Gastrocnemius medialis (tissue), 4 donors: ENCODE measurements at regions not wholly inside any gene's neighbourhood (a gene's known extent, or its start where the extent isn't known, plus 50 kb on each side); places are given as distances from the start of the nearest gene placed in this dataset.

Experiments used
- ATAC-seq, 2 donors: fragments of 150-250 bp; one replicate each; pipeline ENCODE4 v1.9.1; 2016
- DNase-seq, 2 donors: peaks; one replicate each; pipeline ENCODE4 v3.0.0-alpha.2; 2019
- H3K27ac ChIP-seq, 4 donors: fragments of 200-600 bp; sonication (generic); 1 replicate in 1 of 4; 2 replicates in 3 of 4; pipeline ENCODE4 v1.5.1; 2016 to 2018; ENCODE audit warnings: mild to moderate bottlenecking in 2 of 4, moderate library complexity in 1 of 4
- H3K27me3 ChIP-seq, 3 donors: fragments of 200-600 bp; sonication (generic) in 2 of 3; 1 replicate in 1 of 3; 2 replicates in 2 of 3; pipeline versions ENCODE4 v1.5.1 to v1.6.0; 2016 to 2019; ENCODE audit warnings: mild to moderate bottlenecking in 1 of 3, moderate library complexity in 1 of 3
- H3K36me3 ChIP-seq, 2 donors: fragments of 200-600 bp; sonication (generic) in 1 of 2; one replicate each; pipeline ENCODE4 v1.5.1; 2017 to 2018
- H3K4me1 ChIP-seq, 2 donors: fragments of 200-600 bp; sonication (generic) in 1 of 2; one replicate each; pipeline ENCODE4 v1.5.1; 2016 to 2017; ENCODE audit warnings: mild to moderate bottlenecking in 2 of 2
- H3K4me3 ChIP-seq, 4 donors: fragments of 200-600 bp; sonication (generic) in 3 of 4; 1 replicate in 1 of 4; 2 replicates in 3 of 4; pipeline ENCODE4 v1.5.1; 2016 to 2019; ENCODE audit warnings: mild to moderate bottlenecking in 2 of 4
- H3K9me3 ChIP-seq, 3 donors: fragments of 200-600 bp; sonication (generic) in 2 of 3; 1 replicate in 1 of 3; 2 replicates in 2 of 3; pipeline ENCODE4 v1.5.1; 2016 to 2019
- POLR2A ChIP-seq, 2 donors: fragments of 450-650 bp; IDR thresholded peaks; one replicate each; pipeline ENCODE4 v1.6.1; 2017; ENCODE audit warnings: antibody characterized with exemption in 2 of 2, mild to moderate bottlenecking in 2 of 2, moderate library complexity in 2 of 2
- in situ Hi-C, 4 donors: fragments of 200-750 bp; cut with MboI; loops; one replicate each; pipeline versions ENCODE4 v1.15.0 to v1.8.0; 2017; ENCODE audit warnings: low sequenced_read_pairs in 4 of 4
- intact Hi-C: fragments of 100-400 bp; cut with DNase I; formaldehyde crosslinking; loops from one replicate; pipeline ENCODE4 v1.15.1; 2023; ENCODE audit warnings: low total_unique reads
- TF ChIP-seq, protein P1 (sequence below), 5 experiments: fragments of 450-650 bp in 3 of 5; fragments of 200-600 bp in 2 of 5; sonication (generic) in 2 of 5; IDR thresholded peaks in 4 of 5; conservative IDR thresholded peaks in 1 of 5; 1 replicate in 4 of 5; 2 replicates in 1 of 5; pipeline ENCODE4 v1.5.1; 2016 to 2019; ENCODE audit warnings: antibody characterized with exemption in 5 of 5, mild to moderate bottlenecking in 3 of 5, moderate library complexity in 3 of 5

DNA sequence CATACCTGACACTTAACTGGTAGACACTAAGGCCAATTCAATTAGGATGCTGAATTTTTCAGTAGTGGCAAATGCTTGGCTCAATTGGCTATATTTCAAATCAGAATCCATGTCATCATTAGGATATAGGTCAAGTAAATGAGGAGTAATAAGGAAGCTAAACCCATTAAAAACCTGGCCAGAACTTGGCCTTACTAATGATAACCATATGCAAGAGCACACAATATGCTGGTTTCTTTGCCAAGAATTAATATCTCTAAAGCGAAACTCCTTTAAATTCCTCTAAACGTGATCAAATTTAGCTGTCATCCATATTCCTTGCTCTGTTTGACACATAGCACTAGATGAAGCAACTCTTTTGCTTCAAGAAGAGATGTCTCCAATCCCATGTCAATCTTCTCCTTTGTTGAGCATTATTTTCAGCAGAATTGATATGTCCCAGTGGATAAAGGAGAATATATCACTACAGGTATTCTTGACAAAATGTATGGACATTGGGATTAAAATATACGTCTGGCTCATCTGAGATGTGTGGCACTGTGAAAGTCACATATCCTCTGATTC is 206.1 kb upstream of the ANKRD50 start:
- Histone ChIP-seq H3K4me1 (no peaks in the 10 kb centered on the region), H3K9me3 (no peaks in the 10 kb centered on the region), H3K4me3 (no peak overlapping the region), H3K27me3 (no peaks in the 10 kb centered on the region), H3K36me3 (no peaks in the 10 kb centered on the region), H3K27ac (no peak overlapping the region)
- in situ Hi-C loops (no loop called here), intact Hi-C loops (no loop called here)
- no peak for ATAC-seq
- DNase-seq, result no peak
- TF ChIP-seq POLR2A (IDR thresholded peaks at IDR 0.05), result no peak
- TF ChIP-seq, protein P1, sequence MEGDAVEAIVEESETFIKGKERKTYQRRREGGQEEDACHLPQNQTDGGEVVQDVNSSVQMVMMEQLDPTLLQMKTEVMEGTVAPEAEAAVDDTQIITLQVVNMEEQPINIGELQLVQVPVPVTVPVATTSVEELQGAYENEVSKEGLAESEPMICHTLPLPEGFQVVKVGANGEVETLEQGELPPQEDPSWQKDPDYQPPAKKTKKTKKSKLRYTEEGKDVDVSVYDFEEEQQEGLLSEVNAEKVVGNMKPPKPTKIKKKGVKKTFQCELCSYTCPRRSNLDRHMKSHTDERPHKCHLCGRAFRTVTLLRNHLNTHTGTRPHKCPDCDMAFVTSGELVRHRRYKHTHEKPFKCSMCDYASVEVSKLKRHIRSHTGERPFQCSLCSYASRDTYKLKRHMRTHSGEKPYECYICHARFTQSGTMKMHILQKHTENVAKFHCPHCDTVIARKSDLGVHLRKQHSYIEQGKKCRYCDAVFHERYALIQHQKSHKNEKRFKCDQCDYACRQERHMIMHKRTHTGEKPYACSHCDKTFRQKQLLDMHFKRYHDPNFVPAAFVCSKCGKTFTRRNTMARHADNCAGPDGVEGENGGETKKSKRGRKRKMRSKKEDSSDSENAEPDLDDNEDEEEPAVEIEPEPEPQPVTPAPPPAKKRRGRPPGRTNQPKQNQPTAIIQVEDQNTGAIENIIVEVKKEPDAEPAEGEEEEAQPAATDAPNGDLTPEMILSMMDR (IDR thresholded peaks at IDR 0.05 in 4 of 5, conservative IDR thresholded peaks at IDR 0.05 in 1 of 5), result no peak

DNA sequence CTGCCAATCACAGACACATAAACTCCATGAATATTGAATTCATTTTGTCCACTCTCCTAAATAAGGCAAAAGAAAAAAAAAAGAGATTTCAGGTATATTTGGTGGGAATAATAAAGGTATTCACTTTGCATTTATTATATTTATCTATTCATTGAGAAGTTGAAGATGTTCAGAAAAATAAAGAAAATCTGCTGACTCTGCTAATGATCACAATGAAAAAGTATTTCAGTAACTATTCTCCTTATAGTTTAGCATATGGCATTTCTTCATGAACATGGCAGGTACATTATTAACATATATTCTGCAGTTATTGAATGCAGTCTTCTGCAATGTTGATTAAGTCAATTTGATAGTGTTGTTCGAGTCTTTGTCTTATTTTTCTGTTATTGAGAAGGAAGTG is 202.5 kb upstream of the ANKRD50 start:
- ATAC-seq (no peak), DNase-seq (no peak)
- TF ChIP-seq POLR2A (IDR thresholded peaks at IDR 0.05), result no peak
- TF ChIP-seq, protein P1 (IDR thresholded peaks at IDR 0.05 in 4 of 5, conservative IDR thresholded peaks at IDR 0.05 in 1 of 5), result no peak
- Histone ChIP-seq H3K36me3 (no peaks in the 10 kb centered on the region), H3K4me3 (no peak overlapping the region), H3K4me1 (no peaks in the 10 kb centered on the region), H3K27ac (no peak overlapping the region), H3K9me3 (no peaks in the 10 kb centered on the region), H3K27me3 (no peaks in the 10 kb centered on the region)
- intact Hi-C loops, result no loop called here
- in situ Hi-C loops, result no loop called here

DNA sequence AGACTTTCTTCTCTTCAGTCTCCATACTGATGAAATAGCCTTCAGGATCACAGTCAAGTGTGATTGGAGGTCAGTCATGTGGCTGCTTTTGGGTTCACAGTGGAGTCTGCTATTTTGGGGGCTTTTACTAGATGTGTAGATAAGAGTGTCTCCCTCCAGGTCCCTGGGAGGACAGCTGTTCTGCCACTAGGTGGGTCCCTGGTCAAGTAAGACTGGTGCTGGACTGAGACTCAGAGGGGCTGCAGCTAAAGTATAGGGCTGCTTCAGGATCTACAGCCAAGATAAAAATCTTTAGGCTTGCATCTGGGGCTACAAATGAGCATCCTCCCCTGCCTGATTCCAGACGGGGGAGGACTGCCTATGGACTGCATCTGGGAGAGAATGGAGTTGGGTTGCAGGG is 200.7 kb upstream of the ANKRD50 start:
- in situ Hi-C loops, result no loop called here
- Histone ChIP-seq H3K36me3 (no peaks in the 10 kb centered on the region), H3K27ac (no peak overlapping the region), H3K27me3 (no peaks in the 10 kb centered on the region), H3K9me3 (no peaks in the 10 kb centered on the region), H3K4me3 (no peak overlapping the region), H3K4me1 (no peaks in the 10 kb centered on the region)
- no peak for DNase-seq
- no peak for TF ChIP-seq POLR2A (IDR thresholded peaks at IDR 0.05)
- TF ChIP-seq, protein P1 (IDR thresholded peaks at IDR 0.05 in 4 of 5, conservative IDR thresholded peaks at IDR 0.05 in 1 of 5), result no peak
- no peak for ATAC-seq
- intact Hi-C loops, result no loop called here

DNA sequence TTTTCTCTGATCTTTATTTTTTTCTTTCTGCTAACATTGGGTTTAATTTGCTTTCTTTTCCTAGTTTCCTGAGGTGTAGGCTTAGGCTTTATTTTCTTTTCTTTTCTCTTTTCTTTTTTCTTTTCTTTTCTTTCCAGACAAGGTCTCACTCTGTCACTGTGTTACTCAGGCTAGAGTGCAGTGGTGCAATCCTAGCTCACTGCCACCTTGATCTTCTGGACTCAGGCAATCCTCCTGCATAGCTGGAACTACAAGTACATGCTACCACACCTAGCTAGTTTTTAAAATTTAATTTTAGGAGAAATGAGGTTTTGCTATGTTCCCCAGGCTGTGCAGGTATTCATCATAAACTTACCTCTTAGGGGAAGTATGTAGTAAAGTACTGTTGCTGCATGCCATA is 197.8 kb upstream of the ANKRD50 start:
- Histone ChIP-seq H3K27me3 (no peaks in the 10 kb centered on the region), H3K9me3 (no peaks in the 10 kb centered on the region), H3K27ac (no peak overlapping the region), H3K4me3 (no peak overlapping the region), H3K36me3 (no peaks in the 10 kb centered on the region), H3K4me1 (no peaks in the 10 kb centered on the region)
- intact Hi-C loops (no loop called here), in situ Hi-C loops (no loop called here)
- TF ChIP-seq POLR2A (IDR thresholded peaks at IDR 0.05), result no peak
- TF ChIP-seq, protein P1 (IDR thresholded peaks at IDR 0.05 in 4 of 5, conservative IDR thresholded peaks at IDR 0.05 in 1 of 5), result no peak
- DNase-seq (no peak), ATAC-seq (no peak)

DNA sequence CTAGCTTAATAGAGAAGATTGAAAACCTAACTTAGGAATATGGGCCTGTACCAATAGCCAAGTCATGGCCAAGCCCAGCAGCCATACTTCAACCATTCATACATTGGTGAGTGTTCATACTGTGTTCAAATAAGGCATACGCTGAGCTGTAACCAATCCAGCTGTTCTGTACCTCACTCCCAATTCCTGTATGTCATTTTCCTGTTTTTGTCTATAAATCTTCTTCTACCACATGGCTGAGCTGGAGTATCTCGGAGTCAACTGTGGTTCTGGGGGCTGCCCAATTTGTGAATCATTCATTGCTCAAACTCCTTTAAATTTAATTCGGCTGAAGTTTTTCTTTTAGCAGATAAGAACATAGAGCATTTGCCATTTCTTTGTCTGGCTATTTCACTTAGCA is 195.3 kb upstream of the ANKRD50 start:
- intact Hi-C loops, result no loop called here
- no peak for DNase-seq
- Histone ChIP-seq H3K4me1 (peaks cover 17 to 20% of the 10 kb centered on the region in 2 donors), H3K36me3 (no peaks in the 10 kb centered on the region), H3K27me3 (no peaks in the 10 kb centered on the region), H3K27ac (no peak overlapping the region), H3K4me3 (no peak overlapping the region), H3K9me3 (no peaks in the 10 kb centered on the region)
- no peak for TF ChIP-seq POLR2A (IDR thresholded peaks at IDR 0.05)
- TF ChIP-seq, protein P1 (IDR thresholded peaks at IDR 0.05 in 4 of 5, conservative IDR thresholded peaks at IDR 0.05 in 1 of 5), result no peak
- no peak for ATAC-seq
- in situ Hi-C loops, result no loop called here
